GM19099 (cell line): ENCODE measurements at regions not wholly inside any gene's neighbourhood (a gene's known extent, or its start where the extent isn't known, plus 50 kb on each side); places are given as distances from the start of the nearest gene placed in this dataset.
A peak's percentile ranks its signal among the peaks of the same experiment; 100 is the strongest.

Experiments used
- POLR2A ChIP-seq: IDR thresholded peaks from 3 replicates; pipeline ENCODE4 v1.6.1; 2011; ENCODE audit warnings: low read depth; ENCODE audit not compliant: insufficient read length; ENCODE audit errors: extremely low read depth

DNA sequence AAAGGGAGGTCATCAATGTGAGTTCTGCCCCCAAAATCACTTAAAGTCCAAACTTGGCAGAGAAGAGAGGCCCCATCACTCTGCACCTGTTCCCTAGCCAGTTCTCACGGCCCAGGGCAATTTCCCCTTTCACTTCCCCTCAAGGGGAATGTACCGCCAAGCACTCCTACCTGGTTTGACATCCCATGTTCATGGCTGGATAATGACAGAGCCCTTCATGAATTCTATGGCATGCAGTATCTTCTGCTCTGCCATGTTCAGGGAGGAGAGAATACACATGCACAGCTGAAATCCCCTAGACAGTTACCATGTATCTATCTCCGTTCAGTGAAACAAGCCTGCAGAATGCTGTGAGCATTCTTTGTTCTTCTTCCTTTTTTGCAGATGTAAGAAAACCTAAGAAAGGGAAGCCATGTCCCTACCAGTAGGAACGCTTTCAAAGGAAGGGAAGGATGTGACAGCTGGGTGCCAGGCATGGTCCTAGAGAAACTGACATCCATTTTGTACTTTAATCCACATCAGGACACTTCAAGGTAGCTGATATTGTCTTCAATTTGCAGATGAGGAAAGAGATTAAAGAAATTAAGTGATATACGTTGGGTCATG is 79.8 kb upstream of the ARID1B start:
- no peak for TF ChIP-seq POLR2A

DNA sequence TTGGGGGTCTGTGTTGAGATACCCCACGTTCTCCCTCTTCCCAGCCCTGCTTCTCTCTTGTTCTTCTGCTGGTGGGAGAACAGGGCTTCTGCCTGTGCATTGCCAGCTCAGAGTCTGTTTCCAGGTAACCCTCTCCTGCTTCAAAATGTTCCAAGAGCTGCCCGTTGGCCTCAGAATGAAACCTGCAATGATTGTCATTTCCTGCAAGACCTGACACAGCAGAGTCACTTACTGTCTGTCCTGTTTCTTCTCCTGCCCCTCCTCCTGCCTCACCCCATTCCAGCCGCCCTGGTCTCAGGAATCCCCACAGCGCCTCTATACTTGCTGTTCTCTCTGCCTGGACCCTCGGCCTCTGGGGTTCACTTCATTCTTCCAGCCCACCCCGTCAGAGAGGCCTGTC is 81.4 kb upstream of the ARID1B start:
- no peak for TF ChIP-seq POLR2A

DNA sequence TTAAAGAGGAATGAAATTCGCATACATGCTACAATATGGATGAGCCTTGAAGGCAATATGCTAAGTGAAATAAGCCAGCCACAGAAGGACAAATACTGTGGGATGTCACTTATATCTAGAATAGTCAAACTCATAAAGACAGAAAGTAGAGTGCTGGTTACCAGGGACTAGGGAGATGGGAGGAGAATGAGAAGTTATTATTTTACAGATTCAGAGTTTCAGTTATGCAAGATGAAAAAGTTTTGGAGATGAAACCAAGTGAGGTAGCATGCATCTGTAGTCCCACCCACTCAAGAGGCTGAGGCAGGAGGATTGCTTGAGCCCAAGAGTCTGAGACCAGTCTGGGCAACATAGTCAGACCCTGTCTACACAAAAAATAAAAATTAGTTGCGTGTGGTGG is 82.5 kb upstream of the ARID1B start:
- no peak for TF ChIP-seq POLR2A

DNA sequence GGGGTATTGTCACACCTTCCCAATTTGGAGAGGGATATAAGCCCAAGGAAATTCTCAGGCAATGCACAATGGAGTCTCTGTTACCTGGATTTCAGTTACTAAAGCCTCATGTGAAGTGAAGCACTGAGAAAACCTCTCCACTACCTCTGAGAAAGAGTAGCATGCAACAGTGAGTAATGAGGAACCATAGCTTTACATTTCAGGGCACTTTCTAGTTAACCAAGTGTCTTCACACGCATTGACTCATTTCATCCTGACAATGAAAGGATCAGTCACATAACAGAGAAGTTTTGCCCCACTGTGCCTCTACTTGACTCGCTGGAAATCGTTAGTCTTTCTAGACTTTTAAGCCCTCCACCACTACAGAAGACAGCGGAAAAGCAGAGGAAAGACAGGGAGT is 86.2 kb upstream of the ARID1B start:
- no peak for TF ChIP-seq POLR2A

DNA sequence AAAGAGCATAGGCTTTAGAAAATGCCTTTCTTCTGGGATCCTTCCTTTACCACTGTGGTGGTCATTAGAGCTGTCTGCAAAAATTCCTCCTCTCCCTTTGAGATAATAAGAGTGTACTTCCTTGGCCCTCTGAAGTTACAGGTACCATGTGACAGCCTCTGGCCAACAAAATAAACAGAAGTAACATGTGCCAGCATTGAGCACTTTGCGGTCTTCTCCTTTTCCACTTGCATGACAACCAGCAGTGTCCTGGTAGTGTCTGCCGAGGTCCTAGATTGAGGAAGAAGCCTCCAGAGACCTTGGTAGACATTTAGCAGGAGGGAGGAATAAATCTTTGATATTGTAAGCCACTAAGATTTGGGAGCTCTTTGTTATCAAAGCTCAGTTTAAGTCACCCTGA is 87.5 kb upstream of the ARID1B start:
- TF ChIP-seq POLR2A, result no peak

DNA sequence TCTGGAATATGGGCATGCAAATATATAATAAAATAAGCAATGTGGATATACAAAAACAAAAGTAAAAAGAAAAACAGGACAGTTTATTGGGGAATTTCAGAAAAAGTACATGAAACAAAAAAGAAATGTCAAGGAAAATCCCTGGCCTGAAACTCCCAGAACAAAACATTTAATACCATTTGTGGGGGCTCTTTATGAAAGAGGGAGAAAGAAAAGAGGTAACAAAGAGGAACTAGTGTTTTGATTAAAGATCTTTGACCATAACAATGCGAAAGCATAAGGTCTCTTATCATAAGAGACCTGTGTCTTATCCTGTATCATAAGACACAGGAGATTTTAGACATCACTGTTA is 88.6 kb upstream of the ARID1B start:
- TF ChIP-seq POLR2A, result no peak

DNA sequence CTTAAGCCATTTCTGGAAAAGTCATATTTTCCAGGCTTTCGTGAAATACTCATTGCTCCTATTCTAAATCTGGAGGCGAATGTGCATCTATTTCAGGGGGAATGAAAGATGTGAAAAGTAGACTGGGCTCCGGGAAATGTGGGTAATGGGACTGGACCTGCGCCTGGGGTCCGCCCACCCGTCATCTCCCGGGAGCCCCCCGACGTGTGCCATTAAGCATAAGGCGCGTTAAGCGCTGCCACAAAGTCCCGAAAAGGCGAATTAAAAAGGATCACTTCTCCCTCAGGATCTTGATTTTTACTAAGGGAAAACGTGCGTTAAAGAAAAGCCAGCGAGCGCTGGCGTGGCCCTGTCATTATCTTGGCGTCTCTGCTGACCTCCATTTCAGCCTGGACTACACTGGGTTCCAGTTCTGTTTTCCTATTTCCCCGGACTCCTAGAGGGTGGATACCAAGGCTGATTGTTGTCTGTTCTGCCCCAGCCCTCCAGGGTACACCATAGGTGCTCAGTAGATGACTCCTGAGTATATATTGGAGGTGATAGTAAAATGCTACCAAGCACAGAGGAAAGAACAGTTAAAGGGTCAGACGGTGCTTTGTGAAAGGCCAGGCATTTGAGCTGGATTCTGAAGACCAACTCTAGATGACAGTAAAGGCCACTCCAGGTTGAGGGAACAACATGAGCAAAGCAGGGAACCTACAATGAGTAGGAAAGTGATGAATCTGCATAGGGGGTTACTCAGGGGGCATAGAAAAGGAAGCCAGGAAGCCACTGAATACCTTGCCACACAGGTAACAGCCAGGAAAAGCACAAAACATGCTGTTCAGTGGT is 89.2 kb upstream of the ARID1B start:
- no peak for TF ChIP-seq POLR2A

DNA sequence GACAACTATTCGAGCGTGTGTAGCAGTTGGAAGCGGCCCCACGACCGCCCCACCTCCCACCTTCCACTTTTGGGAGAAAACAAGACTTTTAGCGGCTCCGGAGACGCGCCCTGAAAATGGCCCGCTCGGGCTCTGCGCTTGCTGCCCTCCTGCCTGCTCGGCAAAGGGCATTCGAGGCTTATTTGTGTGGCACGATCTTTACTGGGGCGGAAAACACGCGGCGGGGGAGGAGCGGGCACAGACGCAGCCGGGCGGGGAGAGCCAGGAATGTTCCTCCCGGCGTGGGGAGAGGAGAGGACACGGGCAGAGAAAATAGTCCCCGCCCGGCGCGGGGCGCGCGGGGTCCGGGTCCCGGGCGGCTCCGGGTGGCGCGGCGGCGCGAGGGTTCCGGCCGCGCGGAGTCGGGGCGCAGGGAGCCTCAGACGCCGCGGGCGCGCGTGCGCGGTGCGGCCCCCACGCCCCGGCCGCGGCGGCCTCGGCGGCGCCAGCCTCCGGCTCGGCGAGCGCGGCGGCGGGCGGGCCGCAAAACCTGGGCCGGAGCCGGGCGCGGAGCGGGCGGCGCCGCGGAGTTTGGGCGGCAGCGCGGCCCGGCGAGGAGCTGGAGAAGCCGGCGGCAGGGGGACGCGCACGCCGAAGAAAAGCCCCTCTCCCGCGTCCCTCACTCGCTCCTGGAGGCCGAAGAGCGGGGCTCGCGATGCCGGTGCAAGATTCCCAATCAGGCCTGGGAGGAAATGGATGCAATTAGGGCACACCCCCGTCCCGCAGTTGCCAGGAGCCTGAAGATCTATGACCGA is 90.0 kb upstream of the ARID1B start:
- TF ChIP-seq POLR2A, result peak; percentile 82

DNA sequence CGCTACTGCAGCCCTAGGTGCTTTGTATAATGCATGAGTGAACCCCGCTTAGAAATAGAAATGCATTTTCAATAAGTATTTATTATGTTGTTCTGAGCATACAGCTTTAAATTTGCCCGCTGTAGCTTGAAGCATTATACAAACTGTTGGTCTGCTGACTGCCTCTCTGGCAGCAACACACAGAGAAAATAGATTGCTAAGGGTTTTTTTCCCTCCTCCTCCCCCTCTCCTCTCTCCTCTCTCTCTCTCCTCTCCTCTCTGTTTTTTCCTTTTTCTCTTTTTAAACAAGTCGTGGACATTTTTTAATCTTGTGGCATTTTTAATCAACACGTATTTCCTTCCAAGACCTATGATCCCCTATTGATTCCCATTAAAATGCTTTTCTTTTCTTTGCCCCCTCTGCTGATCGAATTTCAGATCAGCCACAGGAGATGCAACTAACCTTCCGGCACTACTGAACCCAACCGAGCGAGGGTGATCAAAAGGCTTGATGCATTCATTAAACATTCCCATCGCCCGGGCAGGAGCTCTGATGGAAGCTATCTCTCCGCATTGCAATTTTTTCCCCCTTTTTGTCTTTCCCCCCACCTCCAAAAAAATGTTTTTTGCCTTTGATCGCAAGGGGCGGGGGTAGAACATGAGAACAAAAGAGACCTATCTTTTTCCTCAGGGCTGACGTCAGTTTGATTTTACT is 90.7 kb upstream of the ARID1B start:
- TF ChIP-seq POLR2A, result no peak

DNA sequence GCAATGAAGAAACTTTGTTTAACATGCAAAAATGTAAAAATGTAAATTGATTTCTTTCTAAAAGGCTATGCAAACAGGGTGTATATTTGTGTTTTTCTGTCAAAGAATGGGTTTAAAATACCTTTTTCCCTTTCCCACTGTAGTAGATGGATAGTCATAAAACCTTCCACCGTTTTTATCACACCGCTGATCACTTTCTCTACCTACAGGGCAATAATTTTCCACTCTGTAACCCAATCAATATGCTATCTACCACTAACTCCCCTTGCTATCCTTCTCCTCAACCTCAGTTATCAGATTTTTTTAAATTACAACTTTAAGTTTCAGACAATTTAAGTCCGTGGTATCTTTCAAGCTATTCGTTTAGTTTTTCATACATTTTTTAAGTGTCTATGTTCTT is 91.4 kb upstream of the ARID1B start:
- no peak for TF ChIP-seq POLR2A

DNA sequence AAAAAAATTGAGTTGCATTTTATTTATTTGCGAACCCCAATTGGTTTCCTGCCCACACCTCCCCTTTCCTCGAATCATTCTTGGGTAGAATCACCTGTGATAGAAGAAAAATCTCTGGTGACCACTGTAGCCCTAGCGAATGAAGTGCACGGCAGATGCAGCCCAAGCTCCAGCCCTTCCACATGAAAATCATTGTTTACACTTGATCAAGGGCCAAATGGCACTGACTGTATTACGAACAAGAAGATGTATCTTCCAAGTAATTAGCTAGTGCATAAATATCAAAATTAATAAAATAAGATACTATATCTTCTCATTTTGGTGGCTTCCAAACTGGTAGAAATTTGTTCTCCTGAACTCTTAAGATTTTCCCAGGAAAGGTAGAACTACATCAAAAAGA is 93.4 kb upstream of the ARID1B start:
- no peak for TF ChIP-seq POLR2A

DNA sequence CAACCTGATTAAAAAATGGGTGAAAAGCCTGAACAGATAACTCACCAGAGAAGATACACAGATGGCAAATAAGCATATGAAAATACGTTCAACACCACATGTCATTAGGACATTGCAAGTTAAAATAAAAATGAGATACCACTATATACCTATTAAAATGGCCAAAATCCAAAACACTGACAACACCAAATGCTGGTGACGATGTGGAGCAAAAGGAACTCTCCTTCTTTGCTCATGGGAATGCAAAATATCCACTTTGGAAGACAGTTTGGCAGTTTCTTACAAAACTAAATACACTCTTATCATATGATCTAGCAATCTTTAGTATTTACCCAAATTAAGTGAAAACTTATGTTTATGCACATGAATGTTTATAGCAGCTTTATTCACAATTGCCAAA is 100.5 kb upstream of the ARID1B start:
- no peak for TF ChIP-seq POLR2A

DNA sequence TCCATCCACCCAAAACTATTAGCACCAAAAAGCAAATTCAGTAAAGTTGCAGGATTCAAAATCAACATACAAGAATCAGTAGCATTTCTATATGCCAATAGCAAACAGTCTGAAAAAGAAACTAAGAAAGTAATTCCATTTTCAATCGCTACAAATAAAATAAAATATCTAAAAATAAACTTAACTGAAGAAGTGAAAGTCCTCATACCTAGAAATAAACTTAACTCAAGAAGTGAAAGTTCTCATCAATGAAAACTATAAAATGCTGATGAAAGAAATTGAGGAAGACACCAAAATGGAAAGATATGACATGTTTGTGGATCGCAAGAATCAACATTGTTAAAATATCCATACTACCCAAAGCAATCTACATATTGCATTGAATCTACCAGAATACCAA is 103.0 kb upstream of the ARID1B start:
- no peak for TF ChIP-seq POLR2A

DNA sequence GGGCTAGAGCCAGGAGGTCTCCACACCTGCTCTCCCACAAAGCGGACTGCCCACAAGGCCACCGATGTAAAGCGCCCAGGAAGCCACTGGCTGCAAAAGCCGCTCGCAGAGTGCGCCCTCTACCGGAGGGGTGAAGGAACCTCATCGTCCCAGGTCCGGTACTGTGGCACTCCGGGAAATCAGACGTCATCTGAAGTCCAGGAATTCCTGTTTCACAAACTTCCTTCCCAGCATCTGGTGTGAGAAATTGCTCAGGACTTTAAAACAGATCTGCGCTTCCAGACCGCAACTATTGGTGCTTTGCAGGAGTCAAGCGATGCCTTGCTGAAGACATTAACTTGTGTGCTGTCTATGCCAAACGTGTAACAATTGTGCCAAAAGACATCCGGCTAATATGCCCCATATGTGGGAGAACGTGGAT is 115.1 kb upstream of the ARID1B start:
- no peak for TF ChIP-seq POLR2A

DNA sequence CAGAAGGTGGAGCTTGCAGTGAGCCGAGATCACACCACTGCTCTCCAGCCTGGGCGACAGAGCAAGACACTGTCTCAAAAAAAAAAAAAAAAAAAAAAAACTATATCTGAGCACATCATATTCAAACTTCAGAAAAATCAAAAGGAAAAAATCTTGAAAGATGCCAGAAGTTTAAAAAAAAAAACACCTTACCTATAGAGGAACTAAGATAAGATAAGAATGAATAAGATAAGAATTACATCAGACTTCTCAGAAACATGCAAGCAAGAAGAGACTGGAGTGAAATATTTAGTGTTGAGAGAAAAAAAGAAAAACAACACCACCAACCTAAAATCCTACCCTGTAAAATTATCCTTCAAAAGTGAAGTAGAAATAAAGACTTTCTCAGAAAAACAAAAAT is 116.8 kb upstream of the ARID1B start:
- no peak for TF ChIP-seq POLR2A
